ENCODE measurements at regions not wholly inside any gene's neighbourhood (a gene's known extent, or its start where the extent isn't known, plus 50 kb on each side); places are given as distances from the start of the nearest gene placed in this dataset.

DNA sequence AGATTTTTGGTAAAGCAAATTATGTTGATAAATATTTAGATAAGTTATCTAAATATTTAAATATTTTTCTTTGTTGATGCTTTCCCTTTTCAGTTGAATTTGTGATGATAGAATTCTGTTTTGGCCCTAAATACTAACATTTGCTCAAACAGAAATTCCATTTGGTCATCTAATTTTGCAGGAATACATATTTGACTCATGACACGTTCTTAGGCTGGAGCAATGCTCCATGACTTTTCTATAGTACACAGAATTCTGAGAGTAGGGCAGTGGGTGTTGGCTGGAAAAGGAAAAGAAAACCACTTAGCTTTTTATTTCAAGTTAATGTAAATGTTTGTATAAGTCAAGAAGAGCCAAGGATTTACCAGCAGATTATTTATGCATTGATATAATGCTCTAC lies 58.6 kb upstream of the GK2 start:
- no peak for DNase-seq (ENCODE audit: low spot score)

All from left forelimb (tissue), 1 donor.